GM12872 (cell line): ENCODE measurements at regions not wholly inside any gene's neighbourhood (a gene's known extent, or its start where the extent isn't known, plus 50 kb on each side); places are given as distances from the start of the nearest gene placed in this dataset.

Experiments
- TF ChIP-seq, protein P1 (sequence below): IDR thresholded peaks from 3 replicates; pipeline ENCODE4 v1.5.1; 2011; ENCODE audit warnings: low read depth, mild to moderate bottlenecking, low read length, moderate library complexity; ENCODE audit not compliant: insufficient read depth

DNA sequence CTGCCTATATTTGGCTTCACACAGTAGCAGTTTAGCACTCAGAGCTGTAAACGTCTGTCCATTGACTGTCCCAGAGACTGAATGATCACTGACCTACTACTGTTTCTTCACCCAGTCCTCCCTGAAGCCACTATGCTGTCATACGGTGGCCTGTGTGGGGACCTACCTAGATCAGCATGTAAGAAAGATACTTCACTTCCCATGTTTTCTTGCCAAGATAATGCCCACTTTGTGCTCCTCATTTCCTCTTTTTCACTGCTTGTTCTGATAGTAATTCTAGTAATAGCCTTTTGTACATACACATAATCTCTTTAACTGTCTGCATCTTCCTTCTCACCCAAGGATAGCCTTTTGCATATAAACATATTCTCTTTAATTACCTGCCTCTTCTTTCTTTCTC, 109.9 kb upstream of the TIAM2 start:
- TF ChIP-seq, protein P1, sequence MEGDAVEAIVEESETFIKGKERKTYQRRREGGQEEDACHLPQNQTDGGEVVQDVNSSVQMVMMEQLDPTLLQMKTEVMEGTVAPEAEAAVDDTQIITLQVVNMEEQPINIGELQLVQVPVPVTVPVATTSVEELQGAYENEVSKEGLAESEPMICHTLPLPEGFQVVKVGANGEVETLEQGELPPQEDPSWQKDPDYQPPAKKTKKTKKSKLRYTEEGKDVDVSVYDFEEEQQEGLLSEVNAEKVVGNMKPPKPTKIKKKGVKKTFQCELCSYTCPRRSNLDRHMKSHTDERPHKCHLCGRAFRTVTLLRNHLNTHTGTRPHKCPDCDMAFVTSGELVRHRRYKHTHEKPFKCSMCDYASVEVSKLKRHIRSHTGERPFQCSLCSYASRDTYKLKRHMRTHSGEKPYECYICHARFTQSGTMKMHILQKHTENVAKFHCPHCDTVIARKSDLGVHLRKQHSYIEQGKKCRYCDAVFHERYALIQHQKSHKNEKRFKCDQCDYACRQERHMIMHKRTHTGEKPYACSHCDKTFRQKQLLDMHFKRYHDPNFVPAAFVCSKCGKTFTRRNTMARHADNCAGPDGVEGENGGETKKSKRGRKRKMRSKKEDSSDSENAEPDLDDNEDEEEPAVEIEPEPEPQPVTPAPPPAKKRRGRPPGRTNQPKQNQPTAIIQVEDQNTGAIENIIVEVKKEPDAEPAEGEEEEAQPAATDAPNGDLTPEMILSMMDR, result no peak

- TF ChIP-seq, protein P1, result no peak
These were observed 109.1 kb upstream of the TIAM2 start for GRCh38 chr6:154886016-154886415.

GRCh38 chr6:154886471-154886870, 108.6 kb upstream of the TIAM2 start:
- TF ChIP-seq, protein P1, result no peak

- TF ChIP-seq, protein P1, result no peak
These were observed 108.1 kb upstream of the TIAM2 start for GRCh38 chr6:154887051-154887450.

GRCh38 chr6:154888421-154889295, 106.5 kb upstream of the TIAM2 start:
- TF ChIP-seq, protein P1, result no peak

- TF ChIP-seq, protein P1, result no peak
These were observed 104.2 kb upstream of the TIAM2 start for GRCh38 chr6:154890874-154891273.

- TF ChIP-seq, protein P1, result no peak
These were observed 103.2 kb upstream of the TIAM2 start for GRCh38 chr6:154891901-154892300.
